Keratinocyte (primary cell): ENCODE measurements at regions not wholly inside any gene's neighbourhood (a gene's known extent, or its start where the extent isn't known, plus 50 kb on each side); places are given as distances from the start of the nearest gene placed in this dataset.

Experiments
- CTCF ChIP-seq, 3 experiments: IDR thresholded peaks in 1 of 3; conservative IDR thresholded peaks in 1 of 3; optimal IDR thresholded peaks in 1 of 3; 2 replicates in 2 of 3; 3 replicates in 1 of 3; pipeline versions ENCODE3 to v1.5.1; 2011; ENCODE audit warnings: low read length in 3 of 3, mild to moderate bottlenecking in 3 of 3, moderate library complexity in 2 of 3, control low read depth in 1 of 3, inconsistent platforms in 1 of 3; ENCODE audit not compliant: insufficient read depth in 2 of 3; ENCODE audit errors: extremely low read depth in 1 of 3
- EZH2 ChIP-seq: IDR thresholded peaks from one replicate; pipeline ENCODE4 v1.6.1; 2012; ENCODE audit warnings: inconsistent platforms, mild to moderate bottlenecking, low read length, moderate library complexity

- TF ChIP-seq CTCF (optimal IDR thresholded peaks at IDR 0.05 in 1 of 3, IDR thresholded peaks at IDR 0.05 in 1 of 3, conservative IDR thresholded peaks at IDR 0.05 in 1 of 3; ENCODE audit: extremely low read depth in 1 of 3, insufficient read depth in 2 of 3, low read length in 3 of 3) (no peak), EZH2 (no peak)
These were observed 1672.6 kb upstream of the PCDH20 start for GRCh38 chr13:63088226-63088625.
